Activated CD4-positive, alpha-beta T cell treated with anti-CD3 and anti-CD28 coated beads, Interleukin-2, amount 10 ng/mL, durations not matched to agents 7 days and 5 days (primary cell): ENCODE measurements at regions not wholly inside any gene's neighbourhood (a gene's known extent, or its start where the extent isn't known, plus 50 kb on each side); places are given as distances from the start of the nearest gene placed in this dataset.

ENCODE experiments used
- CTCF ChIA-PET: fragments of 350-600 bp; sonication (Branson Sonifier 250); formaldehyde crosslinking; loops from one replicate; lab custom pipeline; 2021; ENCODE audit warnings: antibody characterized with exemption; lab: Charles Lee
- POLR2A ChIA-PET: fragments of 350-600 bp; sonication (Branson Sonifier 250); formaldehyde crosslinking; loops from one replicate; lab custom pipeline; 2021; ENCODE audit warnings: antibody characterized with exemption; lab: Charles Lee
- DNase-seq: peaks from one replicate; pipeline ENCODE4 v3.0.0-alpha.2; 2020
- H3K27ac Mint-ChIP-seq: one replicate; pipeline ENCODE4 v1.8.0; 2021; ENCODE audit warnings: mild to moderate bottlenecking, moderate library complexity, mixed read lengths
- H3K27me3 Mint-ChIP-seq: one replicate; pipeline ENCODE4 v1.8.0; 2021; ENCODE audit warnings: mixed read lengths
- H3K36me3 Mint-ChIP-seq: one replicate; pipeline ENCODE4 v1.8.0; 2021; ENCODE audit warnings: low read depth, mixed read lengths
- H3K4me1 Mint-ChIP-seq: one replicate; pipeline ENCODE4 v1.8.0; 2021; ENCODE audit warnings: mixed read lengths
- H3K4me3 Mint-ChIP-seq: one replicate; pipeline ENCODE4 v1.8.0; 2021; ENCODE audit warnings: mild to moderate bottlenecking, moderate library complexity, mixed read lengths
- H3K9me3 Mint-ChIP-seq: one replicate; pipeline ENCODE4 v1.8.0; 2021; ENCODE audit warnings: mixed read lengths

- H3K9me3 Mint-ChIP-seq = no peaks in the 10 kb centered on the region
- no peaks in the 10 kb centered on the region for H3K4me1 Mint-ChIP-seq
- no peaks in the 10 kb centered on the region for H3K36me3 Mint-ChIP-seq
- no peak for DNase-seq
- H3K4me3 Mint-ChIP-seq = no peak overlapping the region
- CTCF ChIA-PET = interaction anchor here (0.8 kb wide), 1 partner anchor 459 kb away, joined by 3 read pairs; no protein-coding TSS in a partner anchor
- POLR2A ChIA-PET = no interaction called here
- no peak overlapping the region for H3K27ac Mint-ChIP-seq
- peaks cover 6% of the 10 kb centered on the region for H3K27me3 Mint-ChIP-seq
Measured at GRCh38 chr5:175813943-175814630, 57.3 kb upstream of the CPLX2 start.

GRCh38 chr5:175814691-175815090, 56.7 kb upstream of the CPLX2 start:
- ChIA-PET POLR2A (no interaction called here), CTCF (interaction anchor here (0.8 kb wide), 1 partner anchor 460 kb away, joined by 3 read pairs; no protein-coding TSS in a partner anchor)
- no peak overlapping the region for H3K4me3 Mint-ChIP-seq
- no peaks in the 10 kb centered on the region for H3K4me1 Mint-ChIP-seq
- no peaks in the 10 kb centered on the region for H3K36me3 Mint-ChIP-seq
- H3K27ac Mint-ChIP-seq = no peak overlapping the region
- no peak for DNase-seq
- H3K9me3 Mint-ChIP-seq = no peaks in the 10 kb centered on the region
- peaks cover 7% of the 10 kb centered on the region for H3K27me3 Mint-ChIP-seq

DNA sequence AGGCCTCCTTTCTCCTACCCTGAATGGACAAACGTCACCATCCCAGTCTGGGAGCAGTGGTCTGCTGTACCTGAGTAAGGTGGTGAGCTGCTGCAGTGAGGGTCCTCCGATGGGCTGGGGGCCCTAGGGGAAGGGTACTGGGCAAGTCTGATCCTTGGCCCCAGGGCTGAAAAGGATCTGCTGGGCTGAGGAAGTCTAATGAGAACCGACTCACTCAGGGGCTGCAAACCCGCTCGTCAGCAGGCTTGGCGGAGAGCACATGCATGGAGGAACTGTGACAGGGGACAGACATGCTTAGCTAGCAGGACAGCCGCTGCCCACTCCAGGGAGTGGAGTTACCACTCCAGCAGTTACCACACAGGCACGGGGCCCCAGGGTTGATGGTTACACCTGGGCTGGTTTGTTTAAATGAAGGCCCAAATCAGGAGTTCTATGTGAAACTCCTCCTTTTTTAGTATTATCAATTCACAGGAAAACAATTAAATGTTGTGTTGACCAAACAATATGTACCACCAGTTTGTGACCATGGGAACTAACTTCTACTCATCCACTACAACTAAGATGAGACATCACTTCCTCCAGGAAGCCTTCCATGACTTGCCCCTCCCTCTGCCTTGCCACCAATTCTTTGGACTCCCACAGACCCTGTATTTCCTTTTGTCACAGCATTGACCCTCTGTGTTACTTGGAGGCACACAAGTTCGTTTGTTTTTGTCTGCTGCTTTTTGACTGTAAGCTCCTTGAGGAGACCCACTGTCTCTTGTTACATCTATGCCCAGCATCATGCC, 56.1 kb upstream of the CPLX2 start:
- no peaks in the 10 kb centered on the region for H3K36me3 Mint-ChIP-seq
- H3K4me3 Mint-ChIP-seq = no peak overlapping the region
- H3K27me3 Mint-ChIP-seq = peaks cover 7% of the 10 kb centered on the region
- ChIA-PET CTCF (interaction anchor here (0.8 kb wide), 1 partner anchor 461 kb away, joined by 3 read pairs; no protein-coding TSS in a partner anchor), POLR2A (no interaction called here)
- DNase-seq = no peak
- H3K27ac Mint-ChIP-seq = no peak overlapping the region
- no peaks in the 10 kb centered on the region for H3K9me3 Mint-ChIP-seq
- no peaks in the 10 kb centered on the region for H3K4me1 Mint-ChIP-seq

- peaks cover 7% of the 10 kb centered on the region for H3K27me3 Mint-ChIP-seq
- CTCF ChIA-PET = no interaction called here
- H3K4me1 Mint-ChIP-seq = no peaks in the 10 kb centered on the region
- no peaks in the 10 kb centered on the region for H3K36me3 Mint-ChIP-seq
- no peak overlapping the region for H3K4me3 Mint-ChIP-seq
- POLR2A ChIA-PET = no interaction called here
- H3K9me3 Mint-ChIP-seq = no peaks in the 10 kb centered on the region
- H3K27ac Mint-ChIP-seq = no peak overlapping the region
- no peak for DNase-seq
Measured at GRCh38 chr5:175816348-175816747, 55.0 kb upstream of the CPLX2 start.

DNA sequence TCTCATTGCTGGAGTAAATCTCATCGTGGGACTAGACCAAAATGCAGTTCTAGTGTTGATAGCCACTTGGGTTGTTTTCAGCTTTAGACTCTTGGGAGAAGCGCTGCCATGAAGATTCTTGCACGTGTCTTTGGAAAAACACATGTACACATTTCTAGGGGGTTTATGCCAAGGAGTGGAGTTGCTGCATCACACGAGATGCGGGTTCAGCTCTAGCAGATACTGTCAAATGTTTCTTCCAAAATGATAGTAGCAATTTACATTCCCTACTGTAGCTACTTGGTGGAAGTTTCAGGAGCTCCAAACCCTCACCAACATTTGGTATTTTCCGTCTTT, 52.3 kb upstream of the CPLX2 start:
- peaks cover 4% of the 10 kb centered on the region for H3K4me1 Mint-ChIP-seq
- ChIA-PET CTCF (interaction anchor here (0.6 kb wide), 1 partner anchor 1006 kb away, joined by 4 read pairs; no protein-coding TSS in a partner anchor), POLR2A (no interaction called here)
- H3K27me3 Mint-ChIP-seq = peaks cover 10% of the 10 kb centered on the region
- no peak overlapping the region for H3K4me3 Mint-ChIP-seq
- no peaks in the 10 kb centered on the region for H3K9me3 Mint-ChIP-seq
- no peak for DNase-seq
- H3K27ac Mint-ChIP-seq = no peak overlapping the region
- no peaks in the 10 kb centered on the region for H3K36me3 Mint-ChIP-seq

GRCh38 chr5:175820230-175820629, 51.1 kb upstream of the CPLX2 start:
- CTCF ChIA-PET = interaction anchor here (1.7 kb wide), 1 partner anchor 23 kb away, joined by 5 read pairs; no protein-coding TSS in a partner anchor
- Mint-ChIP-seq H3K4me3 (no peak overlapping the region), H3K36me3 (no peaks in the 10 kb centered on the region), H3K9me3 (no peaks in the 10 kb centered on the region), H3K27me3 (peaks cover 10% of the 10 kb centered on the region), H3K27ac (no peak overlapping the region), H3K4me1 (peaks cover 4% of the 10 kb centered on the region)
- no peak for DNase-seq
- POLR2A ChIA-PET = no interaction called here
